OCI-LY1 (cell line): ENCODE measurements at regions not wholly inside any gene's neighbourhood (a gene's known extent, or its start where the extent isn't known, plus 50 kb on each side); places are given as distances from the start of the nearest gene placed in this dataset.

ENCODE experiments used
- EZH2 ChIP-seq: fragments of 200-600 bp; sonication (generic), shearing (Covaris generic); IDR thresholded peaks from 2 replicates; pipeline ENCODE4 v1.8.0; 2017; ENCODE audit warnings: borderline replicate concordance, mixed run types, mild to moderate bottlenecking, antibody characterized with exemption, low read length, moderate library complexity, mixed read lengths
- TF ChIP-seq, protein P1 (sequence below): fragments of 200-600 bp; sonication (generic), shearing (Covaris generic); IDR thresholded peaks from 2 replicates; pipeline ENCODE4 v1.5.1; 2017; ENCODE audit warnings: mild to moderate bottlenecking, antibody characterized with exemption, low read length, moderate library complexity, mixed read lengths

DNA sequence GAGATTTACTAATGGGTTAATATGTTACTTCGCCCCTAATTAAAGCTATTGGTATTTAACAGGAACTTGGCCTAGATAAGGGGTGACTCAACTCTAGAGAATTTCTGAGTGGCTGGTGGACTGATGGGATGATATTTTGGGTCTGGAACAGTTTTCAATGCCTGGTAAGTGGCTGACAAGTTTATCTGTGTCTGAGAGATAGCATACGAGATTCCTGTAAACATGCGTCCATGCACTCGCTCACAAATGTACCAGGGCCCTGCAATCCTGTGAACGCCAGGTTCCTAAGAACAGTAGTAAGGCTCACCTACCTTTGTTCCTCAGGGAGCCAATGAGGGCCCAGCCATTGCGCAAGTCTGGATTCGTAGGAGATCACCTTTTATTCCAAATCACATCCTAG is 683.8 kb upstream of the ANKRD30A start:
- TF ChIP-seq, protein P1, sequence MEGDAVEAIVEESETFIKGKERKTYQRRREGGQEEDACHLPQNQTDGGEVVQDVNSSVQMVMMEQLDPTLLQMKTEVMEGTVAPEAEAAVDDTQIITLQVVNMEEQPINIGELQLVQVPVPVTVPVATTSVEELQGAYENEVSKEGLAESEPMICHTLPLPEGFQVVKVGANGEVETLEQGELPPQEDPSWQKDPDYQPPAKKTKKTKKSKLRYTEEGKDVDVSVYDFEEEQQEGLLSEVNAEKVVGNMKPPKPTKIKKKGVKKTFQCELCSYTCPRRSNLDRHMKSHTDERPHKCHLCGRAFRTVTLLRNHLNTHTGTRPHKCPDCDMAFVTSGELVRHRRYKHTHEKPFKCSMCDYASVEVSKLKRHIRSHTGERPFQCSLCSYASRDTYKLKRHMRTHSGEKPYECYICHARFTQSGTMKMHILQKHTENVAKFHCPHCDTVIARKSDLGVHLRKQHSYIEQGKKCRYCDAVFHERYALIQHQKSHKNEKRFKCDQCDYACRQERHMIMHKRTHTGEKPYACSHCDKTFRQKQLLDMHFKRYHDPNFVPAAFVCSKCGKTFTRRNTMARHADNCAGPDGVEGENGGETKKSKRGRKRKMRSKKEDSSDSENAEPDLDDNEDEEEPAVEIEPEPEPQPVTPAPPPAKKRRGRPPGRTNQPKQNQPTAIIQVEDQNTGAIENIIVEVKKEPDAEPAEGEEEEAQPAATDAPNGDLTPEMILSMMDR: no peak
- no peak for TF ChIP-seq EZH2
